DLD1 (cell line): ENCODE measurements at regions not wholly inside any gene's neighbourhood (a gene's known extent, or its start where the extent isn't known, plus 50 kb on each side); places are given as distances from the start of the nearest gene placed in this dataset.
"Not testable (repeated sequence)": the region's sequence is repeated elsewhere in the genome, so short reads cannot be mapped to it uniquely, and the experiment has no call there.

ENCODE experiments used
- in situ Hi-C: cut with HindIII; loops from 2 replicates; pipeline ENCODE4 v1.10.0; 2017; ENCODE audit warnings: low sequenced_read_pairs

GRCh38 chr12:127035011-127035879 is 1231.7 kb upstream of the TMEM132C start:
- in situ Hi-C loops, result no loop called here

GRCh38 chr12:127038152-127038551 is 1228.8 kb upstream of the TMEM132C start:
- in situ Hi-C loops, result no loop called here

- in situ Hi-C loops, result no loop called here
These were observed 1228.2 kb upstream of the TMEM132C start for GRCh38 chr12:127038761-127039160.

- in situ Hi-C loops, result no loop called here
These were observed 1224.9 kb upstream of the TMEM132C start for GRCh38 chr12:127041985-127042625.

GRCh38 chr12:127043731-127044130 is 1223.2 kb upstream of the TMEM132C start:
- in situ Hi-C loops, result no loop called here

GRCh38 chr12:127044836-127045235 is 1222.1 kb upstream of the TMEM132C start:
- in situ Hi-C loops, result no loop called here

- in situ Hi-C loops, result no loop called here
These were observed 1220.5 kb upstream of the TMEM132C start for GRCh38 chr12:127046467-127046866.

GRCh38 chr12:127048057-127048456 is 1218.9 kb upstream of the TMEM132C start:
- in situ Hi-C loops, result no loop called here

GRCh38 chr12:127048525-127048924 is 1218.4 kb upstream of the TMEM132C start:
- in situ Hi-C loops, result not testable (repeated sequence)

GRCh38 chr12:127051139-127051538 is 1215.8 kb upstream of the TMEM132C start:
- in situ Hi-C loops, result no loop called here

GRCh38 chr12:127052511-127053232 is 1214.3 kb upstream of the TMEM132C start:
- in situ Hi-C loops, result no loop called here

- in situ Hi-C loops, result no loop called here
These were observed 1212.4 kb upstream of the TMEM132C start for GRCh38 chr12:127054531-127054930.

GRCh38 chr12:127060310-127060847 is 1206.6 kb upstream of the TMEM132C start:
- in situ Hi-C loops, result no loop called here

GRCh38 chr12:127060933-127061332 is 1206.0 kb upstream of the TMEM132C start:
- in situ Hi-C loops, result no loop called here

GRCh38 chr12:127063339-127064072 is 1203.5 kb upstream of the TMEM132C start:
- in situ Hi-C loops, result no loop called here

GRCh38 chr12:127064207-127064606 is 1202.8 kb upstream of the TMEM132C start:
- in situ Hi-C loops, result no loop called here

GRCh38 chr12:127065595-127065994 is 1201.4 kb upstream of the TMEM132C start:
- in situ Hi-C loops, result no loop called here

GRCh38 chr12:127070515-127071157 is 1196.3 kb upstream of the TMEM132C start:
- in situ Hi-C loops, result no loop called here

GRCh38 chr12:127074161-127074560 is 1192.8 kb upstream of the TMEM132C start:
- in situ Hi-C loops, result no loop called here

- in situ Hi-C loops, result no loop called here
These were observed 1191.0 kb upstream of the TMEM132C start for GRCh38 chr12:127075981-127076380.
